Activated CD8-positive, alpha-beta memory T cell treated with anti-CD3 and anti-CD28 coated beads for 1 hour (primary cell): ENCODE measurements at regions not wholly inside any gene's neighbourhood (a gene's known extent, or its start where the extent isn't known, plus 50 kb on each side); places are given as distances from the start of the nearest gene placed in this dataset.
"Not testable (repeated sequence)": the region's sequence is repeated elsewhere in the genome, so short reads cannot be mapped to it uniquely, and the experiment has no call there.

Source experiments
- DNase-seq, 2 donors: peaks; one replicate each; pipeline ENCODE4 v3.0.0-alpha.2; 2020; ENCODE audit warnings: low read depth in 1 of 2; ENCODE audit errors: extremely low read depth in 1 of 2

DNA sequence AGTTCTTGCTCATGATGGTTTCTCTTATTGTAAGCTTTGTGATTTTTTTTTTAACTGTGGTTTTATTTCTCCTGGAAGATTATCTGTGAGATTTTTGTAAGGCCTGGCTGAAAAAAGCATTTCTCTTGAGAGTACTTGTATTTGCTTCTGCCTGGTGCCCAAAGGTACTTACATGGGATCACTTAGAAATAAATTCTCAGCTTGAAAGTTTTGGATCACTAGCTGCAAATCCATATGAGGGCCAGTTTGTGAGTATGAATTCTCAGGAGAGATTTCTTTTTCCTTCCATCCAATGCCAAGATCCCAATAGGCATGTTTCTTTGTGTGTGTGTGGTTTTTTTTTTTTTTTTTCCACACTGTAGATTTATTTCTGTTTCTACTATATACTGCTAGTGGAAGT, 1884.7 kb upstream of the PCDH7 start:
- no peak for DNase-seq

- DNase-seq: no peak
These were observed 1877.9 kb upstream of the PCDH7 start for GRCh38 chr4:28842271-28842670.

DNA sequence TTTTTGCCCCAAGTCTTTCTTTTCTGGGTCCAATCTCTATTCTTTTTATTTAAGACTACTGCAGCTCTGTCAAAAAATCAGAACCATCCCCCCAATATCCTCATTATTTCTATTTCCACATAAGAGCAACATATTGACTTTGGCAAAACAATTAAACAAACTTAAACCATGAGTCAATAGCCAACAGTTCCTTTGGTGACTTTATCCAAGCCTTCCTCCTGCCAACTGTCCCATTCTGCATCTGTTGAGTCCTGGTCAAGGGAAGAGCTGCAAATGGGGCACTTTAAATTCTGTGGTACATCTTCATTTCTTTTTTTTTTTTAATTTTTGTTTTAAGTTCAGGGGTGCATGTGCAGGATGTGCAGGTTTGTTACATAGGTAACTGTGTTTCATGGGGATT, 1875.0 kb upstream of the PCDH7 start:
- no peak for DNase-seq

DNA sequence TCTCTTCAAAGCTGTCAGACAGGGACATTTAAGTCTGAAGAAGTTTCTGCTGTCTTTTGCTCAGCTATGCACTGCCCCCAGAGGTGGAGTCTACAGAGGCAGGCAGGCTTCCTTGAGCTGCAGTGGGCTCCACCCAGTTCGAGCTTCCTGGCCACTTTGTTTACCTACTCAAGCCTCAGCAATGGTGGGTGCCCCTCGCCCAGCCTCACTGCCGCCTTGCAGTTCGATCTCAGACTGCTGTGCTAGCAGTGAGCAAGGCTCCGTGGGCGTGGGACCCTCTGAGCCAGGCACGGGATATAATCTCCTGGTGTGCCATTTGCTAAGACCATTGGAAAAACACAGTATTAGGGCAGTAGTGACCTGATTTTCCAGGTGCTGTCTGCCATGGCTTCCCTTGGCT, 1863.1 kb upstream of the PCDH7 start:
- DNase-seq: not testable (repeated sequence)

DNA sequence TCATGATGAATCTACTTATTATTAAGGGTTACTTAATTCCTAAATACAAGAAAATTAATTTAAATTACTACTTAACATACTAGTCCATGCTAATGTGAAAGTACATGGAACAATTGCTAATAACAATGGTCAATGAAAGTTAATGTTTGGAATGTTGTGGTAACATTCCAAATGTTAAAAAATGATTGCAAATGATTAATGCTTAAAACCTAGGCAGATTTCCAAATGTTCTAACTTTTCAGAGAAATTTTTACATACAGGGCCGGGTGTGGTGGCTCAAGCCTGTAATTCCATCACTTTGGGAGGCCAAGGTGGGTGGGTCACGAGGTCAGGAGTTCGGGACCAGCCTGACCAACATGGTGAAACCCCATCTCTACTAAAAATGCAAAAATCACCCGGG, 1851.3 kb upstream of the PCDH7 start:
- no peak for DNase-seq

DNA sequence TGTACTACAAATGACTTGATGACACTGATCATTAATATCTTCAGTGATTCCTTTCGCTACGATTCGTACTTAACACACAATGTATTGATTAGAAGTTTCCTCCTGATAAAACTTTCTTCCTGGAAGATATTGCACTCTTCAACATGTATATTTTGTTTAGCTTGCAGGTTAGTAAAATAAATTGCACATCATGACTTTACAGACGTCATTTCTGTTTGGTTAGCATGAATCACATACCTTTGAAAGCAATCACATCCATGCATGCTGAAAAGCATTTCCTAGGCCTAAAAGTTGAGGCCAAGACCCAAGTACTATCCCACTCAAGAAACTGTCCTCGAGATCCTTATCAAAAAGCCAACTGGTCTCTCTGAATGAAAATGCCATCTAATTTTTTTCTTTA, 1841.0 kb upstream of the PCDH7 start:
- DNase-seq: no peak

DNA sequence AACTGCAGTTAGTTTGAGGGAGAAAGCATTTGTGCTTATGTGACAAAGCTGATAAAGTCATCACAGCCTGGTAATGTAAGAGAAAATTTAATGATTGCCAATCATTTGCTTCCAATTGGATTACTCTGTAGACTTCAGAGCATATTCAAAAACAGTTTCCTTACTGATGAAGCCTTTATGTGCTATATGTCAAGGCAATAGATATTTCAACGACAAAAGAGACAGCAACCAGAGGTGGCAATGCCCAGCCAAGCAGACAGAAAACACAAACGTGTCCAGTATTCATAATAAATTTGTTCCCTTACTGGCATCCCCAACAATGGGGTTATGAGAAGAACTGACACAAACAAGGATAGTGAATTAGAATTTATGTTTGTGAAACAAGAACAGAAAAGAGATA, 1840.3 kb upstream of the PCDH7 start:
- DNase-seq: no peak

- DNase-seq: no peak
These were observed 1837.0 kb upstream of the PCDH7 start for GRCh38 chr4:28883211-28883610.

- DNase-seq: no peak
These were observed 1833.2 kb upstream of the PCDH7 start for GRCh38 chr4:28886934-28887333.

DNA sequence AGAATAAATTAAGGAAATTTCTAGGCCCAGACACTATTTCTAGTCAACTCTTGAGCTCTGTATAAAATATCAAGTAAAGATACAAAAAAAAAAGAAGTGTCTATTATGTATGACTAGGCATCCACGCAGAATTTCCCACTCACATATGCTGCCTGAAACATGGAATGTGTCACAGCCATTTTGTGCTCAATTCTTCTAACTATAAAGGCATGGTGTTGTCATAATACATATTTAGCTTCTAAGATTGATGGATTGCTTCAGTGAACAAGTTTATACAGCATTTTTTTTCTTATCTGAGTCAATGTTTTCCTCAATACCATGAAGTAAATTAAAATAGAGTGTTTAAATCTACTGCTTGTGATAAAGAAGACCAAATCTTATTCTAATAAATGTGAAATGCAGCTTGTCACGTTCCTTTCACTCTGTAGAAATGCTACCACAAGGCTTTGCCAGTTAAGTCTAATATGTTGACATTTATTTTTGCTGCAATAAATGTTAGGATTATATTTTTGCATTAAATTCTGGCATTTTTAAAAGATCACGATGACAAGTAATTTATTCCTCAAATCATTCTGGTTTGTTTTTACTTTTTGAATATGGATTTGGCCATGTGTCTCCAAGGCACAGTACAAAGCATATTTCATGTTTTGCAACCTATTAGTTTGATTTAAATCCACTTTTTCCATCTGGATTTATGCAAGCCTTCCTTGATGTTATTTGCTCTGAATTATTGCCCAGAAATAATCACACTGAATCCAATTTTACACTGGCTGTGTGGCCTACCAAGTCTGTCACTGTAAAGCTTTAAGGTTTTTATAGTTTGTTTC, 1829.0 kb upstream of the PCDH7 start:
- no peak for DNase-seq

DNA sequence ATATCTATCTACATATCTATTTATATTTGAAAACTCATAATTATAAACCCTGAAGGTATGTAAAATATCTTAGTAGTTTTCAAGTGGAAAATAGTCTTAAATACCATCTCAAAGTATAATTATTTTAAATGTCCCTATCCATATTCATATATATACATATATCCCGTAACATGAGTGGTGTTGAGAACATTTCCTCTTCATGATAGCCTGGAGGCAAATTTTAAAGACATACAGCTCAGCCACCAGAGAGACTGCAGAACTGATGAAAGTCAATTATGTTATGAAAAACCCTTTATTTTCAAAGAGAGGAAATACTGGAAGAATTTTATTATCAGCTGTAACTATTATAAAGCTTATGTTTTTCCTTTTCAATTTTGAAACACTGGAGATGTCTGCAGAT, 1806.7 kb upstream of the PCDH7 start:
- no peak for DNase-seq

DNA sequence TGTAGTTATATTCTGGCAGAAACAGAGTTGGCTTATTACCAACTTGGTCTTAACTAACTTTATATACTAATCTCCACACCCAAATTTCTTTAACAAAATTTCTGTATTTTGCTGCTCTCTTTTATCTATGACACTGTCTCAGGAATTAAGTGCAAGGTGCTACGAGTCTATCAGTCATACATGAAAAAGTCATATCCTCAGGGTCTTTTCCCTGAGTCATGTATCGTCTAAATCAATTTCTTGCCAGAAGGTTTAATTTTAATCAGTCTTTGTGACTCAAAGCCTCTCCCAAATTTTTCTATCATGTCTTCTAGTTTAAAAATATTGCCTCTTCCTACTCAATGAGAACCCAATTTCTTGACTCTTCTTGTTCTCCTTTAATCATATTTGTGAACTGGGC, 1803.6 kb upstream of the PCDH7 start:
- DNase-seq: no peak

DNA sequence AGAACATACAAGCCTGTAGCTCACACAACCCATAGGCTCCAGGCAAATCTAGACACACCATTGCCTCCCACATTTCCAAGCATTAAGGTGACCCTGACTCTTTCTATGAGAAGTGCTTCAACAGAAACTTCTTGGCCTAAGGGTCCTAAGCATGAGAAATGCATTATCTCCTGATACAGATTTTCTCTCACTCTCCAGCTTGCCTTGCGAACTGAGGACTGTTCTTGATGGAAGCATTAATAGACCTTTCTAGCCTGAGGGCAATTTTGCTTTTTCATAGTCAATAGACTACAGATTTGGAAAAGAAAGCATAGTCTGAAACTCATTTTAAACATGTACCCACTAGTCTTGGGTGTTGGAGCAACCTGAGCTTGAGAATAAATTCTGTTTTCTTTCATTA, 1801.3 kb upstream of the PCDH7 start:
- no peak for DNase-seq

- no peak for DNase-seq
These were observed 1798.3 kb upstream of the PCDH7 start for GRCh38 chr4:28921886-28922285.

- no peak for DNase-seq
These were observed 1794.0 kb upstream of the PCDH7 start for GRCh38 chr4:28926156-28926555.

- no peak for DNase-seq
These were observed 1777.5 kb upstream of the PCDH7 start for GRCh38 chr4:28942631-28943030.

DNA sequence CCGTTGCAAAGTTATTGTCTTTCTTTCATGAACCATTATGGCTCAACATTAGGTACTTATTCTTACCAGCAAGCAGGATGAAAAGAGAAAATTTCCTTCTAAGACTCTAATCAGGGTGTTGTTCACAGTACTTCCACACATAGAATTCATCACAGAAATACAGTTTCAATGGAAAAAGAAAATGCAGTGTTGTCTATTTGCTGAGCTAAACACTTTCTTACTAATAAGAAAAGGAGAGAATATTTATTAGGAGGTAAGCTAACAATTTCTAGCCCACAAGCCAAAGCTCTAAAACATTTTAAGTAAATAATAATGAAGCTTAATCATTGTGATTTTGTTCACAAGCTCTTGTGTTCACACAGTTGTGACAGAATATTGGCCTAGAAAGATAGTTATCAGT, 1772.8 kb upstream of the PCDH7 start:
- no peak for DNase-seq

- DNase-seq: no peak
These were observed 1771.7 kb upstream of the PCDH7 start for GRCh38 chr4:28948501-28948900.

DNA sequence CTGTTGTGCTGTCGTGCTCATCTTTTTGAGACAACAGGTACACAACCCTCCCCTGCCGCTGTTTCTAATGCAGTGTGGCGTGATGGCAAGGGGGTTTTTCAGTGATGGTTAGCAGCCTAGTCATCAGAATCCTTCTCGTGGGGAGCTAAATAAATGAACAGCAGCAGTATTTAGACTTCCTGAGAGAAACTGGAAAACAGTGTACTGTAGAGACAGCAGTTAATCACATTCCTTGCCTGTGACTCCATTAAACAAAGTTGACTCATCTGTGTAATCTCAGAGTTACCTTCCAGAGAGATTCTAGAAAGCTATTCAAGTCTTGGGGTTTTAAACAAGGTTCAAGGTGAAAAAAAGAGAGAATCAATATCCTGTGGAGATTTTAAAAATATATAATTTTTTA, 1753.2 kb upstream of the PCDH7 start:
- DNase-seq: no peak

DNA sequence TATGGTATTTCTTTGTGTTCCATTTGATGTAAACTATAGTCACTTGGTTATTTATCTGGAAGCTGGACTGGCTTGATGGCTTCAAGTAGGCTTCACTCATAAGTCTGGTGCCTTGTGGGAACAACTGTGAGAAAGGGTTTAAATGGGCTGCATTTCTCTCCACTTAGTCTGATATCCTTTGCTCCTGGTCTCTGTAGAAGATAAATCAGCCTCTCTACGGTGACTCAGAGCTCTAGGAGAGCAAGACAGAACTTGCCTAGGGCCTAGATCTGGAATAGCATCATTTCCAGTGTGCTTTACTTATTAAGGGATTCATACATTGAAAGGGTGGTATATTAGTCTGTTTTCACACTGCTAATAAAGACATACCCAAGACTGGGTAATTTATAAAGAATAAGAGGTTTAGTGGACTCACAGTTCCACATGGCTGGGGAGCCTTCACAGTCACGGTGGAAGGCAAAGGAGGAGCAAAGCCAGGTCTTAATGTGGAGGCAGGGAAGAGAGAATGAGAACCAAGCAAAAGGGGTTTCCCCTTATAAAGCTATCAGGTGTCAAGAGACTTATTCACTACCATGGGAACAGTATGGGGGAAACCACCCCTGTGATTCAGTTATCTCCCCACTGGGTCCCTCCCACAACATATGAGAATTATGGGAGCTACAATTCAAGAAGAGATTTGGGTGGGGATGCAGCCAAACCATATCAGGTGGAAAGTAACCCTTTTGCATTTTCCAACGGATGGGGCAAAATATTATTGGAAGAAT, 1746.4 kb upstream of the PCDH7 start:
- no peak for DNase-seq

GRCh38 chr4:28976369-28976768, 1743.8 kb upstream of the PCDH7 start:
- DNase-seq: no peak

DNA sequence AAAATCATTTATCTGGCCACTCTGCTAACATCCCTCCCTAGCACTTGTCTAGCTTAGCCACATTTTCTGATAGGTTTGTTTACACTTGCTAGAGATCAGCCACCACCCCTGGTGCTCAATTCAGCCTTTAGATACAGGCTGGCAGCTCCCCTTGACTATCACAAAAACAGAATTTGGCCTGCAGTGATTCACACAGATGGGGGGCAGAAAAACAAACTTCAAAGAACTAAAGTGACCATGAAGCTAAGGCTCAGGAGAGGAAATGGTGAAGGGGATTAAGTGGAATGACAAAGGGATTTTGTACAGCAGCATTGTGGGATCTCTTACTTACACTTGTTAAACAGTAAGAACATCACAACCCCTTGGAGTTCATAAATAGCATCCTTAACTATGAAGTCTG, 1718.0 kb upstream of the PCDH7 start:
- no peak for DNase-seq
